HG03469 (cell line): ENCODE measurements at regions not wholly inside any gene's neighbourhood (a gene's known extent, or its start where the extent isn't known, plus 50 kb on each side); places are given as distances from the start of the nearest gene placed in this dataset.
A peak's percentile ranks its signal among the peaks of the same experiment; 100 is the strongest.

Source experiments
- ATAC-seq: cut with Tn5 transposase; IDR thresholded peaks from one replicate; pipeline ENCODE4 v1.9.1; 2021; ENCODE audit warnings: mild to moderate bottlenecking, moderate library complexity, moderate number of reproducible peaks; ENCODE audit not compliant: unreplicated experiment

GRCh38 chr1:186559601-186560116 lies 98.7 kb upstream of the PDC start:
- no peak for ATAC-seq

GRCh38 chr1:186557147-186557777 lies 96.3 kb upstream of the PDC start:
- ATAC-seq, result no peak

- ATAC-seq, result no peak
Observed at GRCh38 chr1:186550832-186551231, 89.9 kb upstream of the PDC start.

- ATAC-seq, result no peak
Observed at GRCh38 chr1:186541003-186541402, 80.1 kb upstream of the PDC start.

DNA sequence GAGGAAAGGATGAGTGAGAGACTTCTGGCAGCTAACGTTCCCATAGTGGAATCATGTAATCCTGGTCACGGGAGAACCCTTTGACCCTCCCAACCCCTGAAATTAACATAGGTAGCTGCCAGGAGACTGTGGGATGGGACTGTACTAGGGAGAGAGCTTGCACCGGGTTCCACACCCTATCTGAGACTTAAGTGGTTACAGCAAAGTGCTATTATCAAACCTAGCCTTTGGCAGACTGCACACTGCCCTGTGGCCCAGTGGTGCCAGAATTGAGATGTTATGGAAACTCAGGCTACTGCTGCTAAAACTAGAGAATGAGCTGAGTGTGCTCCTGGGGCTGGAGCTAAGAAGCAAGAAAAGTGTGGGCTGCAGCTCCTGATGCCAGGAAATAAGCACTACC lies 79.6 kb upstream of the PDC start:
- no peak for ATAC-seq

DNA sequence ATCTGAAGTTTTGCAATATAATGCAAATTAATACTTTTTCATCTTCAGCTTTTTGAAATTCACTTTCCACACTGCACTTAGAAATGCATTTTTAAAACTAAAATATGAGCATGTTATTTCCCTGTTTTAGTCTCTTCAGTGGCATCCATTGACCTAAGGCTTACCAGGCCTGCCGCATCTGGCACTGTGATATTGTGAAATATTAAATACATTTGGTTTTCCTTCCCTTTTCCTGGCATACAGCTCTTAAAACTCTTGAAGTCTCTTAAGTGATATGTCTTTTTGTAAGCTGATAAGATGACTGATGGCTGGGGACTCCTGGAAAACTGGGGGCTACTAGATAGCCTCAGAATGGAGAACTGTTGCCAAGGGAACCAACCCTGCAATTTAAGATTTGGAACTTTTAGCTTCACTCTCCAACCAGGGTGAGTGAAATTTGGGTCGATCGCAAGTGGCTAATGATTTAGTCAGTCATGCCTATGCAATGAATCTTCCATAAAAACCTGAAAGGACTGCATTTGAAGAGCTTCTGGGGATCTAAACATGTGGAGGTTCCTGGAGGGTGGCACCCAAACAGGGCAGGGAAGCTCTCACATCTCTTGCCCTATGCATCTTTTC lies 75.5 kb upstream of the PDC start:
- ATAC-seq, result no peak

GRCh38 chr1:186535388-186536133 lies 74.6 kb upstream of the PDC start:
- peak; percentile 38 for ATAC-seq

DNA sequence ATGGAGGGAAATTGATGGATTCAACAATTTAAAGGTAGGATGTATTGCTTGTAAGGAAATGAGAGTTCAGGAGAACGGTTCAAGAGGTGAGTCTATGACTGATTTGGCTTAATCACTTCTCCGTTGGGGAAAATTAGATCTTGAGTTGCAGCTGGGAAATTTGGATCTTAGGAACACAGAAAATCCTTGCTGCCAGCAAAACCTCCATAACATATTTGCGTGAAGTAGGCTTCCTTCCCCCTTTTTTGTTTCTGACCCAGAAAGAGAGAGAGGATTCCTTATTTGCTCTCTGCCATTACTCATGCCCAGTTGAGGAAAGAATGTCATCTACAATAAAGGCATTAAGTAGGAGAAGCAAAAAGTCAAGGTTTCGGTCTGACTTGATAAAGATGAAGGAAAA lies 73.5 kb upstream of the PDC start:
- ATAC-seq, result no peak

GRCh38 chr1:186532466-186532865 lies 71.6 kb upstream of the PDC start:
- ATAC-seq, result no peak

GRCh38 chr1:186531561-186532165 lies 70.7 kb upstream of the PDC start:
- no peak for ATAC-seq

DNA sequence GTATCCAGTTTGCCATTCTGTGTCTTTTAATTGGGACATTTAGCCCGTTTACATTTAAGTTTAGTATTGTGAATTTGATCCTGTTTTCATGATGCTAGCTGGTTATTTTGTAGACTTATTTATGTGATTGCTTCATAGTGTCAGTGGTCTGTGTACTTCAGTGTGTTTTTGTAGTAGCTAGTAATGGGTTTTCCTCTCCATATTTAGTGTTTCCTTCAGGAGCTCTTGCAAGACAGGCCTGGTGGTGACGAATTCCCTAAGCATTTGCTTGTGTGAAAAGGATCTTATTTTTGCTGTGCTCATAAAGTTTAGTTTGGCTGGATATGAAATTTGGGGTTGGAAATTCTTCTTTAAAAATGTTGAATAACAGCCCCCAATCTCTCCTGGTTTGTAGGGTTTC lies 69.2 kb upstream of the PDC start:
- no peak for ATAC-seq

DNA sequence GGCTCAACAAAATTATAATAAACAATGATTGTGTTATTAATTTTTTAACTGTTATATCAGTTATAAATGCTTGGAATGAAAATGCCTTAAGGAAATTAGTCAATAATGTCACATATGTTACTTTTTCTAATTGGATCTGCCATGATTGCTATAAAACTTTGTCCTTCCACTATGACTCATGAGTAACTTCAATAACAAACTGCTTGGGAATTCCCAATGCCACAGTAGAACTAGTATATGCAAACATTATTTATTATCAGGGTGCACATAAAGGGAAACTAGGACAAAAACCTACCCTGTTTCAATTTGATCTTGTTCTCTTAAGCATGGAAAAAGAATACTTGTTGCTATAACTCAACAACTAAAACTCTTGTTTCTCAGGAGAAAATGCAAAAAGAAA lies 59.1 kb upstream of the PDC start:
- no peak for ATAC-seq

DNA sequence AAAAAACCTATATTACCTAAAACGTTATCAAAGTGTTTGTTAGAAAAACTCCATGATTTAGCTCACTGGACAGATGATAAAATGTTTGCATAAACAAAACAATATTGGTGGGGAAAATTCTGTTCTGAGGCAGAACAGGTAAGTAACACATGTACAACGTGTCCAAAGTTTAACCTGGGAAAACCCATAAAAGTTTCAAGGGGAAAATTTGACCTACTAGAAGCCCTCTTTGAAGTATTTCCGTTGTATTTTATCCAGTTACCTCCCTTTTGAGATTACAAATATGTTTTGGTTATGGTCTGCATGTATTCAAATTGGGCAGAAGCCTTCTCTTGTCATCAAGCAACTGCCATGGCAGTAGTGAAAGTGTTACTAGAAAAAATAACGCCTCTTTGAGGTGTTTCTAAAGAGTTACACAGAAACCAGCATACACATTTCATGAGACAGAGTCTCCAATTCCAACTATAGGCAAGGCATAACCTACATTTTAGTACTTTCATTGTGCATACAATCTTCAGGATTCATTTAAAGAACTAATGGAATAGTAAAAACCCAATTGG lies 58.0 kb upstream of the PDC start:
- ATAC-seq, result peak; percentile 60

DNA sequence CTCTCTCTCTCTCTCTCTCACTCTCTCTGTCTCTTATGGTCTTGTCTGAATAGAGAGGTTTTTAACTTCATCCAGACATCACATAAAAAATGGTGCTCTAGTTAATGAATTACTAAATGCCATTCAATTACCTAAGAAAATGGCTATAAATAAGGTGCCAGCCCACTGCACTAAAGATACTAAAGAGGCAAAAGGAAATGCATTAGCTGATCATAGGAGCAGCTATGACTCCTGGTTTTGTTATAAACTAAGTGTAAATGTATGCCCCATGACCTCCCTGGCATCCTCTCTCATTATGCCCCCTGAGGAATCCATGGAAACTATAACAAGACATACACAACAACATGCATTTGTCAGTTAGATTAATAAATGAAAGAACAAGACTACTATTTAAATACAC lies 57.5 kb upstream of the PDC start:
- peak; percentile 4 for ATAC-seq

DNA sequence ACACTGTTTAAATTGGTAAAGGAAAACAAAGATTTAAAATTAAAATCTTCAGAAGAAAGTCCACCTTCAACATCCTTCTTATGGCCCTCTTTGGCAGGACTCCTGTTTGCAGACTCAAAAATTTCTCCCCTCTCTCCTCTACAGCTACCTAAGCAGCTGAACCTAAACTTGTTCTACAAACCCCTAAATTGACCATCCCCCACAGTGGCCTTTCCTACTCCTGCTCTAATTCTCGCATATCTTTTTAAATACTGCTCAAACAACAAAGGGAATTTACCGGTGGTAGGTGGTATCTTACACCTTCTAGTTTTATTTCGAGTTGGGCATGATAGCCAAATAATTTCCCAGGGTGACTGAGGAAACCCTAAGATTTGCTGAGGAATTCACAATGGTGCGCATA lies 53.5 kb upstream of the PDC start:
- ATAC-seq, result no peak

- ATAC-seq, result no peak
Observed at GRCh38 chr1:186513526-186513925, 52.6 kb upstream of the PDC start.

DNA sequence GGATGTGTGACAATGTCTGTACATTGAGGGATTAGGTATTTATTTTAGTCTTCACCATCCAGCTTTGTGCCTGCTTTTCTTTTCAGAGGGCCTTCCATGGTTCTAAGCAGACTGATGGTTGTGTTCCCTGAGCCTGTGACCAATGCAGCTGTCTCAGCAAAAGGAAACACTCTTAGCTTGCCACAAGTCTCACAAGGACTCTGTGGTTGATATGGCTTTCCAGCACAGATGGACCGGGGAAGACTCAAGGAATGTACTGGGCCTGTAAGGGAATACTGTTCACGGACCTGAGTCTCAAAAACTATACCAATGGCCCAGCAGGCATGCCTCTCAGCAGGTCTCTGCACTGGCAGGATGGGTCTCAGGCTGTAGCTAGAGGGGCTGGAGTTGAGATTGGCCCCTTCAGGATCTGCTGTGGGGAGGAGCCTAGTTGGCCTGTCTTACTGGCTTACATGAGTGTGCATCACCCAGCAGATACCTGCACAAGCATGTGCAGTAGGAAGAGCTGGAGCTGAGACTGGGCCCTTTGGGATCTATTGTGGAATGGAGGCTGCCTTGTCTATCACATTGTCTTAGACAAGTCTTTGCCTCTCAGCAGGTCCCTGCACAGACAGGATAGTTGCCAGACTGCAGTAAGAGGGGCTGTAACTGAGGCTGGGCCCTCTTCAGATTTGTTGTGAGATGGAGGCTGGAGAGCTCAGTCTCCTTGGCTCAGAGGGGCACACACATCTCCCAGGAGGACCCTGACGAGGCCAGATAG lies 52.0 kb upstream of the PDC start:
- ATAC-seq, result no peak

DNA sequence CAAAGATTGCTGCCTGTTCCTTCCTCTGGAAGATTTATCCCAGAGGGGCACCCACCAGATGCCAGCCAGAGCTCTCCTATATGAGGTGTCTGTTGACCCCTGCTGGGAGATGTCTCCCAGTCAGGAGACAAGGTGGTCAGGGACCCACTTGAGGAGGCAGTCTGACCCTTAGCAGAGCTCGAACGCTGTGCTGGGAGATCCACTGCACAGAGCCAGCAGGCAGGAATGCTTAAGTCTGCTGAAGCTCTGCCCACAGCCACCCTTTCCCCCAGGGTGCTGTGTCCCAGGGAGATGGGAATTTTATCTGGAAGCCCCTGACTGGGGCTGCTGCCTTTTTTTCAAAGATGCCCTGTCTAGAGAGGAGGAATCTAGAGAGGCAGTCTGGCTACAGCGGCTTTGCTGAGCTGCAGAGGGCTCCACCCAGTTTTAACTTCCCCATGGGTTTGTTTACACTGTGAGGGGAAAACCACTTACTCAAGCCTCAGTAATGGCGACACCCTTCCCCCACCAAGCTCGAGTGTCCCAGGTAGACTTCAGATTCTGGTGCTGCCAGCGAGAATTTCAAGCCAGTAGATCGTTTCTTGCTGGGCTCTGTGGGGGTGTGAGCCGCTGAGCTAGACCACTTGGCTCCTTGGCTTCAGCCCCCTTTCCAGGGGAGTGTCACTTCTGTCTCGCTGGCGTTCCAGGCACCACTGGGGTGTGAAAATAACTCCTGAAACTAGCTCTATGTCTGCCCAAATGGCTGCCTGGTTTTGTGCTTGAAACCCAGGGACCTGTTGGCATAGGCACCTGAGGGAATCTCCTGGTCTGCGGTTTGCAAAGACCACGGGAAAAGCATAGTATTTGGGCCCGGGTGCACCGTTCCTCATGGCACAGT lies 51.1 kb upstream of the PDC start:
- ATAC-seq, result peak; percentile 92
